GM18873 (cell line): ENCODE measurements at regions not wholly inside any gene's neighbourhood (a gene's known extent, or its start where the extent isn't known, plus 50 kb on each side); places are given as distances from the start of the nearest gene placed in this dataset.

Experiments used
- ATAC-seq: cut with Tn5 transposase; IDR thresholded peaks from one replicate; pipeline ENCODE4 v1.9.1; 2021; ENCODE audit warnings: mild to moderate bottlenecking, moderate library complexity, moderate number of reproducible peaks; ENCODE audit not compliant: unreplicated experiment, low FRiP score

DNA sequence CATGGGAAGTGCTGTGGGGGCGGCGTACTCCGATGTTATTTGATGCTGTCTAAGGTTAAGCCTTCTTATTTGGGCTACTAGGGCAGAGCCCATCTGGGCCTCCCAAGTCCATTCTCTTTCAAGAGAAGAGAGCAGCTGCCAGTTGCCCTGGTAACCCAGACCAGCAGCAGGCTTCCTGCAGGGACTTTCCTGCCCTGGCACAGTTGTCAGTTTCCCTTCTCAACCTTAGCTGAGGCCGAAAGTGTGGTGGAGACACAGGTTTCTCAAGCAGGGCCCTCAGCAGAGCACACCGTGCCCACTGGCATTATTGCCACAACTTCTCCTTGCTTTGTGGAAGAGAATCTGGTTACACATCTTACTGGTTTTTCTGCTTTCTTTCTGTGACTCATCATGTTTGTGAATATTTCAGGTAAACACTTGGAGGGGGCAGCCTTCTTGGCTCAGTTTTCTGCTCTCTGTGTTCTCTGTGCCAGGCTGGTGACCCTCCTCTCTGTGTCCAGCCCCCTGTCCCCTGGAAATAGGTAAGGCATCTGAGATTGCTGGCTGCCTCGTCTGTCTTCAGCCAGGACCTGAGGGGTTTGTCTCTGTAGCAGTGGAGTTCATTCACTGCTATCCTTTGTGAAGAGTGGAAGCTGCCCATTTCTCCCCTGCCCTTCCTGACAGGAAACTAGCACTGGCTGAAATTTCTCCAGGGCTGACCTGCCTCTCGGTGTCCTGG lies 111.0 kb downstream of the B3GNT2 start:
- ATAC-seq = peak; percentile 62

GRCh38 chr2:62305421-62306176 lies 109.7 kb downstream of the B3GNT2 start:
- no peak for ATAC-seq

- ATAC-seq = no peak
Observed at GRCh38 chr2:62304429-62305417, 108.8 kb downstream of the B3GNT2 start.

DNA sequence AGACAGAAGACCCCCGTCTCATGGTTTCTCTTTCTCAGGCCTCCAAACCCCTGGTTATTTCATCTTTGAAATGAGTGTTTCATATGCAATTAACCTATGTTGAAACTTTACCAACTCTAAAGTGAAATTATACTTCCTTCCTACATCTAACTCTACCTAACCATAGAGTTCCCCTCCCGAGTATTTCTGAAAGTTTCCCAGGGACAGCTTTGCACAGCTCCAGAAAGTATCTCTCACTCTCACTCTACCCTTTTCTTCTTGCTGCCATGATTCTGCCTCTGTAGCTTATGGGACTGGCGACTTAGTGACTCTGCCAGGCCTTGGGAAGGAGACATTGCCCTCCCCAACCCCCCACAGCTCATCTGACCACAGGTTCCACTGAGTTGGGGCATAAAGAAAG lies 107.9 kb downstream of the B3GNT2 start:
- no peak for ATAC-seq

DNA sequence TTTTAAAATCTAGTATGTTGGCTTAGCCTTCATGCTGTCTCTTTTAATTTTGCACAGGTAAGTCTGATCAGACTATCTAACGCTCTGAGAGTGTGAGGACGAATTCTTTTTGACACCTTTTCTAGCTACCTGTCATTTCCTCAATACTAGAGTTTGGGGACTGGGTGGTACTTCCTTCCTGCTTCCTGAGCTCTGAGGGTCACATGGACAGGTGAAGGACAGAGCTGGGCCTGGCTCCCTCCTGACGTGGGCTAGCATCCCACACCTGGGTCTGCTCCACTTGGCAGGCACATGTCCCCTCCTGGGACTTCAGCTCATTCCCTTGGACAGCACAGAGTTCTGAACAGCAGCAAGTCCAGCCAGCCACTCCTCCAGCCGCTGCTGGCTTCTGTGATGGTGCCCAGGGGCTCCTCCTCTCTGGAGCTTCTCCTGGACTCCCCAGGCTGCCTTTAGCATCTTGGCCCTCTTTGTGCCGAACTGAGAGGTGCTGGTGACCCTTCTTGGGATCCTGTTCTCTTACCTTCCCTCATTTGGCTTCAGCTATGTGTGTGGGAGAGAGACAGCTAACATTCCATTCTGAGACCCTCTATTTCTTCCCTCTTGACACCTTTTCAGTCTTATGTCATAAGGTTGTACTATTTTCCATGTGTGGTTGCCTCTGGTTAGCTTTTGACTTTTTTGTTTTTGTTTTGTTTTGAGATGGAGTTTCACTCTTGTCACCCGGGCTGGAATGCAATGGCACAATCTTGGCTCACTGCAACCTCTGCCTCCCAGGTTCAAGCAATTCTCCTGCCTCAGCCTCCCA lies 106.9 kb downstream of the B3GNT2 start:
- no peak for ATAC-seq

- no peak for ATAC-seq
Observed at GRCh38 chr2:62300925-62301324, 105.0 kb downstream of the B3GNT2 start.

- ATAC-seq = no peak
Observed at GRCh38 chr2:62297624-62298010, 101.7 kb downstream of the B3GNT2 start.

DNA sequence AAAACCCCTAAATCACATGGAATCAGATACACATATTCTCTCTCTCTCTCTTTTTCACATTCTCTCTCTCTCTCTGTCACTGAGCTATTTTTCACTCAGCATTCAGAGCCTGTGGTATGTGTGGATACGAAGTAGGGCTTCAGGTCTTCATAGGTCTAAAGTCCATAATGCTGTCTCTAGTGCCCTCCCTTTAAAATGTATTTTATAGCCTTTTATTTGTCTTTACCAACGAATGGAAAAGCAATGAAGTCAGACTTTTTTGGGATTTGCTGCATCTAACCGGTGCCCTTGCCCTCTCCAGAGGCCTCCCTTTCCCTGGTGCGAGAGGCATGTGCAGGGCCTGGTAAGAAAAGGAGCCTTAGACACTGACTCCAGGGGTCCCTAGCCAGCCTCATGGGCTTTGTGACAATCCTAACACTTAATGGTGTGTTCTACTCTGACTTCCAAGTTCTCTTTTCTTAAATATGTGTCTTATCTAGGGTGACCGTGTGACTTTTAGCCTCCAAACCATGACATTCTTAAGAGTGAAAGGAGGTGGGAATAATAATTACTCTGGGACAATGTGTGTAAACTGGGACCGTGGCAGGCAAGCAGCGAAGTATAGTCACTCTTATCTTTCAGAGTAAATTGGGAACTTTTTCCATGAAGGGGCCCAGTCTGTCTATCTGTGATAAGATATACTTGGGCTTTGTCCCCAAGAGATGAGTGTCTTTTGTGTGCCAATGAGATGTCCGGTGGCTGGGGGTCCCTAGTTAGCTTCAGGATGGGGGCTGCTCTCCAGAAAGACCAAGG lies 101.1 kb downstream of the B3GNT2 start:
- ATAC-seq = no peak

DNA sequence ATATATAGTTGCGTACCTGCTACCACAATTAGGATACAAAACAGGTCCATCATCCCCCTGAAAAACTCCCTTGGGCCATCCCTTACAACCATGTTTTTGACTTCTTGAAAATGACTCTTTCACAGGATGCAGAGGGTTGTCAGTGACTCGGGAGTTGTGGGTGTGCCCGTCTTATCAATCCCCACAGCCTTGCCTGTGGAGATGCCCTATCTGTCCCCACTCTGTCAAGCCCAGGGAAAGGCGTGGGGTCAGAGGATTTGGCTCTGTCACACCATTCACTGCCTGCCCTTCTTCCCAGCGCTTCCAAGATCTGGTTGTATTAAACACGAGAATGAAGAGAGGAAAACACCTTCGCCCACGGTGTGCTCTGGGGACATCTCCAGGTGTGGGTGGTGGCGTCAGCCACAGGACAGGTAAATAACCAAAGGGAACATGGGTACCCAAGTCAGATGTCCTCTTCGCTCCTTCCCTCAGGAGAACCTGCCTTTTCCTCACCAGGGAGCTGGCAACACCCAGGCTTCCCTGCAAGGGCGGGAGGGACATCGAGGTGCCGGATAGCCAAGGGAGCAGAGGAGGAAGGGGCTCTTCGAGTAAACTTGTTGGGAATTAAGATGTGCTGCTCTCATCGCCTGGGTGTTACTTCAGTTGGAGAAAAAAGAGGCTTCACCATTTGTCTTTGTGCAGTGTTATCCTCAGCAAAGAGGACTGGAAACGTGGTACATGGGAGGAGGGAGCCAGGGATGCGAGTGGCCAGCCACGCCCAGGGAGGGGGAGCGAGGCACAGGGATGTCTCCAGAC lies 100.3 kb downstream of the B3GNT2 start:
- ATAC-seq = no peak

GRCh38 chr2:62293490-62294271 lies 97.8 kb downstream of the B3GNT2 start:
- ATAC-seq = no peak

GRCh38 chr2:62293151-62293489 lies 97.2 kb downstream of the B3GNT2 start:
- no peak for ATAC-seq

DNA sequence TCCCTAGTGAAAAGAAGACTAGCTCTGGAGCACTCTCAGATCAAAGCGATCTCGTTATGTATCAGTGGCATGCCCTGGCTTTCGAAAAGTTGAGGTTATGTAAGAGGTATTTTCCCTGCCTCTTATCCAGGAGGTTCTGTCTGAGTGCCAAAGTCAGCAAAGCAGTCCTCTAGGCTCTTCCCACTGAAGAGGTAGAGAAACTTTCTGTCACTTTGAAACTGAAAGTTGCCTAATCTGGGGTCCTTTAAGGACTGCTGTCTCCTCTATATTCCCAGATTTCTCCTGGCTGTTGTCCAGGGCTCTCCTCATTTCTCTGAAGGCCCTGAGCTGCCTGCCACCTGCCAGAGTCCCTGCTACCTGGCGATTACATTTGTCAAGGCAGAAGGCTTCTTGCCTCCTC lies 96.3 kb downstream of the B3GNT2 start:
- no peak for ATAC-seq

GRCh38 chr2:62291517-62292137 lies 95.7 kb downstream of the B3GNT2 start:
- ATAC-seq = no peak

GRCh38 chr2:62291052-62291451 lies 95.1 kb downstream of the B3GNT2 start:
- ATAC-seq = no peak

- ATAC-seq = no peak
Observed at GRCh38 chr2:62287899-62288880, 92.3 kb downstream of the B3GNT2 start.

DNA sequence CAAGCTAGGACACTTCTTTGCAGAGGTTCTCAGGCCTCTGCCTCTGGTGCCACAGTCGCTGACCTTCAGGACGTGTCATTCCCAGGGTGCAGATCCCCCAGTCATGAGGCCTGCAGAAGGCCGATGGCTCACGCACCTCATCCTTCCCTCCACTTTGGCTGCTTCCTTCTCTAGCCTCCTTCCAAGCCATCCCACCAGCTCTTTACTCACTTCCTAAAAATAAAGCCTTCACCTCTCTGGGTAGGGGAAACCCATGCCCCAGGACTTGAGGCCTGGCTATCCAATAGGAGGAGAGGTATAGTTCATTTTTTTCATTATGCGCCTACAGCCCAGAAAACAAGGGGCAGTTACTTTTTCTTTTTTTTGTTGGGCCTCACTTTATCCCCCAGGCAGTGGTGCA lies 91.4 kb downstream of the B3GNT2 start:
- ATAC-seq = no peak
